ENCODE measurements at regions not wholly inside any gene's neighbourhood (a gene's known extent, or its start where the extent isn't known, plus 50 kb on each side); places are given as distances from the start of the nearest gene placed in this dataset.

DNA sequence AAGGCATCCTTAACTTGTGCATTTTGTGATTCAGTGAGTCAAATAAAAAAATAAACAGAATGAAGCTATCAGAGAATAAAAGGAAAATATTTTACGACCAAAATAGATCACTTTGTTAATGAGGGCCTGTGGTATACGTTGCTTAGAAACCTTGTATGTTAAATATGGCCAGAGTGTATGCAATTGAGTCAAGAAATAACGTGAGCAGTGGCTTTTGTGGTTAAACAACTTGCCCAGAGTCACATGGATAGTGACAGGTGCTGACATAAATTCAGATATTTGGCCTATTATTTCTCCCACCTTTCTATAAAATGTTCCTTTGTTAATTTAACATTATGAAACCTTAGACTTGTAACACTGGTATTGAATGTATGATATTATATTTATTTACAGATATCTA, 393.4 kb downstream of the PABPC4L start:
- in situ Hi-C loops (cut with MboI): no loop called here
- H3K27me3 ChIP-seq (replicated peaks; ENCODE audit: insufficient read depth): no peaks in the 10 kb centered on the region
- no peaks in the 10 kb centered on the region for H3K79me2 ChIP-seq (ENCODE audit: insufficient read depth)
- H3K9ac ChIP-seq: no peak overlapping the region
- no peak overlapping the region for H3K4me2 ChIP-seq (ENCODE audit: unreplicated experiment)
- H4K20me1 ChIP-seq (ENCODE audit: insufficient read depth): no peaks in the 10 kb centered on the region
- no peaks in the 10 kb centered on the region for H3K36me3 ChIP-seq (ENCODE audit: low read depth)
- peaks cover 4% of the 10 kb centered on the region for H3K4me1 ChIP-seq (ENCODE audit: insufficient read depth)
- H2AFZ ChIP-seq: no peak overlapping the region
- 28 to 40% methylated on average over 3 of the region's 3 CpGs for WGBS, 2 experiments (ENCODE audit: low coverage in 1 of 2, low lambda C conversion rate in 2 of 2, missing lambda C conversion rate in 2 of 2)
- H3K27ac ChIP-seq: no peak overlapping the region
- no peaks in the 10 kb centered on the region for H3K9me3 ChIP-seq (ENCODE audit: low read depth)
- DNase-seq: no peak
- no peak for TF ChIP-seq EZH2 (IDR thresholded peaks at IDR 0.05; ENCODE audit: insufficient read depth, poor library complexity, severe bottlenecking)
- no peak for TF ChIP-seq EZH2phosphoT487 (IDR thresholded peaks at IDR 0.05; ENCODE audit: insufficient read depth, low read depth)
- H3K4me3 ChIP-seq: no peak overlapping the region
- 0 out of 2 replicates have a peak, but pooled peaks cover 3% of the 10 kb centered on the region for H3F3A ChIP-seq (ENCODE audit: insufficient read depth)
- no peaks in the 10 kb centered on the region for H3K9me2 ChIP-seq (ENCODE audit: insufficient read depth)

DNA sequence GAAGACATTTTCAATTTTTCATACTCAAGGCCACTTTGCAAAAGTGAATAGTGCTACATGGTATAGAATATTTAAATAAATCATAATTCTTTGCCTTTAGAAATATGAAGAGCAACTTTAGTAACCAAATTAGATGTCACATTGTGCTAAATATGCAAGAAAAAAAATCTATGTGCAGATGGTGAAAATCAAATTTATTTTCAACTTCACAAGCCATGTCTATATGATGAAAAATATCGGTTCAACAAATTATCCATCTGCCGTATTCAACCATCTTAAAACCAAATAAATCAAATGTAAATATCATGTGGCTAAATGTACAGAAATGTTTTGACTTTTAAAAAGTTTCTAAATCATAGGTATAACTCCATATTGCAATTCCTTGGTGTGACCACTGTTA, 398.2 kb downstream of the PABPC4L start:
- no peaks in the 10 kb centered on the region for H3K9me3 ChIP-seq (ENCODE audit: low read depth)

GRCh38 chr4:133802359-133803140, 399.0 kb downstream of the PABPC4L start:
- Histone ChIP-seq H3K9me3 (ENCODE audit: low read depth) (no peaks in the 10 kb centered on the region), H3K27me3 (replicated peaks; ENCODE audit: insufficient read depth) (no peaks in the 10 kb centered on the region), H3K27ac (no peak overlapping the region), H3K9ac (no peak overlapping the region), H3K9me2 (ENCODE audit: insufficient read depth) (no peaks in the 10 kb centered on the region), H2AFZ (no peak overlapping the region), H3K4me1 (ENCODE audit: insufficient read depth) (peaks cover 18% of the 10 kb centered on the region), H3F3A (ENCODE audit: insufficient read depth) (peaks cover 7% of the 10 kb centered on the region; the same call in 1 of the 2 replicates), H4K20me1 (ENCODE audit: insufficient read depth) (no peaks in the 10 kb centered on the region), H3K4me3 (no peak overlapping the region), H3K4me2 (ENCODE audit: unreplicated experiment) (peak overlapping the region; percentile 30), H3K79me2 (ENCODE audit: insufficient read depth) (no peaks in the 10 kb centered on the region), H3K36me3 (ENCODE audit: low read depth) (no peaks in the 10 kb centered on the region)
- TF ChIP-seq EZH2 (IDR thresholded peaks at IDR 0.05; ENCODE audit: insufficient read depth, poor library complexity, severe bottlenecking) (no peak), EZH2phosphoT487 (IDR thresholded peaks at IDR 0.05; ENCODE audit: insufficient read depth, low read depth) (no peak)
- WGBS, 2 experiments (ENCODE audit: low coverage in 1 of 2, low lambda C conversion rate in 2 of 2, missing lambda C conversion rate in 2 of 2): 68 to 69% methylated on average over 3 of the region's 3 CpGs
- DNase-seq: peak; percentile 30
- in situ Hi-C loops (cut with MboI): no loop called here

More for the DNA sequence above, 398.2 kb downstream of the PABPC4L start:
- in situ Hi-C loops (cut with MboI): no loop called here
- H3K9me2 ChIP-seq (ENCODE audit: insufficient read depth): no peaks in the 10 kb centered on the region
- H3K4me3 ChIP-seq: no peak overlapping the region
- H3K4me1 ChIP-seq (ENCODE audit: insufficient read depth): peaks cover 18% of the 10 kb centered on the region
- no peak overlapping the region for H3K9ac ChIP-seq
- no peaks in the 10 kb centered on the region for H3K36me3 ChIP-seq (ENCODE audit: low read depth)
- H3K4me2 ChIP-seq (ENCODE audit: unreplicated experiment): no peak overlapping the region
- H2AFZ ChIP-seq: no peak overlapping the region
- no peaks in the 10 kb centered on the region for H3K27me3 ChIP-seq (replicated peaks; ENCODE audit: insufficient read depth)
- TF ChIP-seq EZH2 (IDR thresholded peaks at IDR 0.05; ENCODE audit: insufficient read depth, poor library complexity, severe bottlenecking): no peak
- no peak for TF ChIP-seq EZH2phosphoT487 (IDR thresholded peaks at IDR 0.05; ENCODE audit: insufficient read depth, low read depth)
- 90 to 93% methylated on average over 2 of the region's 2 CpGs for WGBS, 2 experiments (ENCODE audit: low coverage in 1 of 2, low lambda C conversion rate in 2 of 2, missing lambda C conversion rate in 2 of 2)
- no peaks in the 10 kb centered on the region for H4K20me1 ChIP-seq (ENCODE audit: insufficient read depth)
- no peaks in the 10 kb centered on the region for H3K79me2 ChIP-seq (ENCODE audit: insufficient read depth)
- DNase-seq: no peak
- no peak overlapping the region for H3K27ac ChIP-seq
- H3F3A ChIP-seq (ENCODE audit: insufficient read depth): peaks cover 7% of the 10 kb centered on the region; the same call in 1 of the 2 replicates

DNA sequence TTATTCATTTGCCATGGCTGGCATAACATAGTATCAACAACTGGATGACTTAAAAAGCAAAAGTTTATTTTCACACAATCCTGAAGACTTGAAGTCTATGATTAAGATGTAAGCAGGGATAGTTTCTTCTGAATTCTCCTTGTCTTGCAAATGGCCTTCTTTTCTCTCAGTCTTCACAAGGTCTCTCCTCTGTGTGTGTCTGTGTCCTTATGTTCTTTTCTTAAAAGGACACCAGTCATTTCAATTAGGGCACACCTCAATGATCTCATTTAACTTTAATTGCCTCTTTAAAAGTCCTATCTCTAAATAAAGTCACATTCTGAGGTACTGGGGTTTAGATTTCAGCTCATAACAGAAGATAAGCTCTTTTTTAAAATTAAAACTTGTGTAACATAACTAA, 399.7 kb downstream of the PABPC4L start:
- no peaks in the 10 kb centered on the region for H3K36me3 ChIP-seq (ENCODE audit: low read depth)
- H3K4me1 ChIP-seq (ENCODE audit: insufficient read depth): peaks cover 18% of the 10 kb centered on the region
- no peaks in the 10 kb centered on the region for H3K27me3 ChIP-seq (replicated peaks; ENCODE audit: insufficient read depth)
- no peaks in the 10 kb centered on the region for H3K9me2 ChIP-seq (ENCODE audit: insufficient read depth)
- H2AFZ ChIP-seq: peak overlapping the region; percentile 40; the same call in 1 of the 2 replicates
- H4K20me1 ChIP-seq (ENCODE audit: insufficient read depth): no peaks in the 10 kb centered on the region
- in situ Hi-C loops (cut with MboI): no loop called here
- peaks cover 7% of the 10 kb centered on the region; the same call in 1 of the 2 replicates for H3F3A ChIP-seq (ENCODE audit: insufficient read depth)
- no peaks in the 10 kb centered on the region for H3K9me3 ChIP-seq (ENCODE audit: low read depth)
- no peak for TF ChIP-seq EZH2phosphoT487 (IDR thresholded peaks at IDR 0.05; ENCODE audit: insufficient read depth, low read depth)
- no peak for TF ChIP-seq EZH2 (IDR thresholded peaks at IDR 0.05; ENCODE audit: insufficient read depth, poor library complexity, severe bottlenecking)
- H3K9ac ChIP-seq: no peak overlapping the region
- no peak overlapping the region for H3K4me2 ChIP-seq (ENCODE audit: unreplicated experiment)
- no peak for DNase-seq
- H3K4me3 ChIP-seq: no peak overlapping the region
- no peaks in the 10 kb centered on the region for H3K79me2 ChIP-seq (ENCODE audit: insufficient read depth)
- no peak overlapping the region for H3K27ac ChIP-seq

Data from GM23248 (cell line).